ENCODE measurements at regions not wholly inside any gene's neighbourhood (a gene's known extent, or its start where the extent isn't known, plus 50 kb on each side); places are given as distances from the start of the nearest gene placed in this dataset.

DNA sequence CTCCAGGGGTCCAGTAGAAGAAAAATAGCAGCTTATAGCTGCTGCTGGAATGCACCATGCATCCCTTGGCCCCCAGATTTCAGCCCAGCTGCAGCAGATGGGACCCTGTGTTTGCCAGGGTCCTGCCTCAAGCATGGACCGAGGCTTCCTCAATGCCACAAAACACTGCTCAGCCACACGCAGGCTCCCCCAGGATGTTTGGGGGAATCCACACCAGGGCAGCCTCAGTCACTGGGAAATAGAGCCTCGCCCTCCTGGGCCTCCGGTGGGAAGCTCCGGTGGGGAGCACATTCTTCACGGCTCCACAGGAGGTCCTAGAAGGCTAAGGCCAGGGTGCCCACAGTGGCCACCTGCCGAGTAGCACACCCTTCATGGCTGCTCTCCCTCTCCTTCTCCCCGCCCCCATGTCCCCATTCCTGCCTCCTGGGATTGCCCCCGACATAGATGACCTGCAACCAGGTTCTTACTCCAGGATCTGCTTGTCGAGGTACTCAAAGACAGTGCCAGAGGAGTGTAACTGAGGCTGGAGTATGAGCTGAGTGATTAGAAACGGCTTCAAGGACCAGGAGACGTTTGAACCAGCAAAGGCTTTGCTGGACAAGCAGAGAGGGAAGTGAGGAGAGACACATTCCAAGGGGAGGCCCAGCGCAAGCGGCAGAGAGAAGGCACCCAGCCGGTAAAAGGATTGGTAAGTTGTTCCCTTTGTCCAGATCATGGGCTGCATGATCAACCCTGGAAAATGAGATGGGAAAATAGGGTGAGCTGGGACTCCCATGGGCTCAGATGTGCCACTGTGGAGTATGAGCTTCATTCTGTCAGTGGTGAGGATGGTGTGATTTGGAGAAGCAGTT, 110.7 kb upstream of the UQCRFS1 start:
- Mint-ChIP-seq H3K27ac (no peak overlapping the region), H3K4me1 (no peaks in the 10 kb centered on the region), H3K9me3 (peaks cover 8% of the 10 kb centered on the region), H3K36me3 (no peaks in the 10 kb centered on the region), H3K4me3 (no peak overlapping the region), H3K27me3 (ENCODE audit: low read depth) (peaks cover 43% of the 10 kb centered on the region)
- DNase-seq (ENCODE audit: low spot score in 2 of 2, unreplicated experiment in 2 of 2) = no peak
- TF ChIP-seq CTCF (IDR thresholded peaks at IDR 0.05; ENCODE audit: unreplicated experiment) = no peak

GRCh38 chr19:29324291-29324680, 111.3 kb upstream of the UQCRFS1 start:
- no peak overlapping the region for H3K27ac Mint-ChIP-seq
- no peak overlapping the region for H3K4me3 Mint-ChIP-seq
- TF ChIP-seq CTCF (IDR thresholded peaks at IDR 0.05; ENCODE audit: unreplicated experiment) = no peak
- peaks cover 8% of the 10 kb centered on the region for H3K9me3 Mint-ChIP-seq
- no peaks in the 10 kb centered on the region for H3K4me1 Mint-ChIP-seq
- no peak for DNase-seq (ENCODE audit: low spot score in 2 of 2, unreplicated experiment in 2 of 2)
- peaks cover 38% of the 10 kb centered on the region for H3K27me3 Mint-ChIP-seq (ENCODE audit: low read depth)
- no peaks in the 10 kb centered on the region for H3K36me3 Mint-ChIP-seq

DNA sequence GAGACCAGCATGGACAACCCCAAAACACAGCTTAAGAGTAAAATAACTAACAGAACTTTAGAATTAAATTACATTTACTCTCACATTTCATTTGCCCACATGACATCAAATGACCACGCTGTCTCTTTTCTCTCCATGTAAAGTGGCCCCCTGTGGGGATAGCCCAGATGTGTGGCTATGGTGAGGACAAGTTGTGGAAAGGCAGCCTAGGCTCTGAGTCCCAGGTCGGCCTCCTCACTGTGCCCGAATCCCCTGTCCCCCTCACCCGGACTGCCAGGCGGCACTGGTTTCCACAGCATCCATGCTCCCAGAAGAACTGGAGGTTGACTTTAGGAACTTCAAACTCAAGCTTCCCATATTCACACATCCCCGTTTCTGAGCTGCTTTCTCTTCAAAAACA, 111.8 kb upstream of the UQCRFS1 start:
- peaks cover 35% of the 10 kb centered on the region for H3K27me3 Mint-ChIP-seq (ENCODE audit: low read depth)
- no peak for TF ChIP-seq CTCF (IDR thresholded peaks at IDR 0.05; ENCODE audit: unreplicated experiment)

GRCh38 chr19:29325241-29325975, 112.5 kb upstream of the UQCRFS1 start:
- no peak overlapping the region for H3K4me3 Mint-ChIP-seq
- H3K27me3 Mint-ChIP-seq (ENCODE audit: low read depth) = peaks cover 28% of the 10 kb centered on the region
- no peaks in the 10 kb centered on the region for H3K36me3 Mint-ChIP-seq
- no peak for TF ChIP-seq CTCF (IDR thresholded peaks at IDR 0.05; ENCODE audit: unreplicated experiment)
- DNase-seq (ENCODE audit: low spot score in 2 of 2, unreplicated experiment in 2 of 2) = no peak
- H3K9me3 Mint-ChIP-seq = peaks cover 8% of the 10 kb centered on the region
- no peaks in the 10 kb centered on the region for H3K4me1 Mint-ChIP-seq
- H3K27ac Mint-ChIP-seq = no peak overlapping the region

More for the DNA sequence above, 111.8 kb upstream of the UQCRFS1 start:
- H3K9me3 Mint-ChIP-seq = peaks cover 8% of the 10 kb centered on the region
- H3K27ac Mint-ChIP-seq = no peak overlapping the region
- no peak overlapping the region for H3K4me3 Mint-ChIP-seq
- H3K4me1 Mint-ChIP-seq = no peaks in the 10 kb centered on the region
- H3K36me3 Mint-ChIP-seq = no peaks in the 10 kb centered on the region
- no peak for DNase-seq (ENCODE audit: low spot score in 2 of 2, unreplicated experiment in 2 of 2)

- H3K27ac Mint-ChIP-seq = no peak overlapping the region
- no peak for DNase-seq (ENCODE audit: low spot score in 2 of 2, unreplicated experiment in 2 of 2)
- H3K9me3 Mint-ChIP-seq = peaks cover 14% of the 10 kb centered on the region
- H3K4me3 Mint-ChIP-seq = no peak overlapping the region
- no peaks in the 10 kb centered on the region for H3K4me1 Mint-ChIP-seq
- no peaks in the 10 kb centered on the region for H3K36me3 Mint-ChIP-seq
- TF ChIP-seq CTCF (IDR thresholded peaks at IDR 0.05; ENCODE audit: unreplicated experiment) = no peak
- peaks cover 20% of the 10 kb centered on the region for H3K27me3 Mint-ChIP-seq (ENCODE audit: low read depth)
These were observed 113.4 kb upstream of the UQCRFS1 start for GRCh38 chr19:29326351-29326750.
